Gastroesophageal sphincter (tissue), 3 donors: ENCODE measurements at regions not wholly inside any gene's neighbourhood (a gene's known extent, or its start where the extent isn't known, plus 50 kb on each side); places are given as distances from the start of the nearest gene placed in this dataset.

ENCODE experiments used
- CTCF ChIP-seq, 4 experiments: fragments of 200-600 bp in 2 of 4; fragments of 450-650 bp in 2 of 4; sonication (generic) in 1 of 4; IDR thresholded peaks; one replicate each; pipeline ENCODE4 v1.5.1; 2017 to 2019; ENCODE audit warnings: antibody characterized with exemption in 4 of 4, mild to moderate bottlenecking in 2 of 4, moderate library complexity in 2 of 4
- POLR2A ChIP-seq, 2 donors: fragments of 450-650 bp; IDR thresholded peaks; one replicate each; pipeline ENCODE4 v1.6.1; 2017; ENCODE audit warnings: antibody characterized with exemption in 2 of 2, mild to moderate bottlenecking in 2 of 2, moderate library complexity in 1 of 2
- POLR2AphosphoS5 ChIP-seq: sonication (generic); formaldehyde crosslinking; IDR thresholded peaks from one replicate; pipeline ENCODE4 v1.6.1; 2017; ENCODE audit warnings: antibody characterized with exemption

- TF ChIP-seq CTCF (IDR thresholded peaks at IDR 0.05) (no peak), POLR2A (IDR thresholded peaks at IDR 0.05) (no peak), POLR2AphosphoS5 (no peak)
Observed at GRCh38 chr12:14289601-14290000, 75.9 kb upstream of the ATF7IP start.
